GM18507 (cell line): ENCODE measurements at regions not wholly inside any gene's neighbourhood (a gene's known extent, or its start where the extent isn't known, plus 50 kb on each side); places are given as distances from the start of the nearest gene placed in this dataset.

Source experiments
- DNase-seq: peaks from one replicate; pipeline ENCODE4 v3.0.0; 2011; ENCODE audit warnings: low read depth; ENCODE audit not compliant: insufficient read length; ENCODE audit errors: extremely low spot score
- FAIRE-seq: peaks from 2 replicates; lab custom pipeline; 2011; peaks lifted over from hg19 to GRCh38; lab: Jason Lieb, UNC

- no peak for FAIRE-seq
- no peak for DNase-seq
Observed at GRCh38 chr12:59839514-59839913, 243.7 kb downstream of the SLC16A7 start.

- FAIRE-seq (no peak), DNase-seq (no peak)
Observed at GRCh38 chr12:59843260-59843843, 247.5 kb downstream of the SLC16A7 start.

- no peak for FAIRE-seq
- no peak for DNase-seq
Observed at GRCh38 chr12:59844750-59845149, 248.9 kb downstream of the SLC16A7 start.

GRCh38 chr12:59845293-59845692 lies 249.5 kb downstream of the SLC16A7 start:
- DNase-seq (no peak), FAIRE-seq (no peak)

GRCh38 chr12:59847127-59847526 lies 251.3 kb downstream of the SLC16A7 start:
- FAIRE-seq, result no peak
- no peak for DNase-seq

- DNase-seq (no peak), FAIRE-seq (no peak)
Observed at GRCh38 chr12:59850268-59850667, 254.4 kb downstream of the SLC16A7 start.

- DNase-seq (no peak), FAIRE-seq (no peak)
Observed at GRCh38 chr12:59858508-59859170, 262.8 kb downstream of the SLC16A7 start.

- FAIRE-seq (no peak), DNase-seq (no peak)
Observed at GRCh38 chr12:59859171-59859510, 263.3 kb downstream of the SLC16A7 start.

- FAIRE-seq, result no peak
- DNase-seq, result no peak
Observed at GRCh38 chr12:59861635-59862034, 265.8 kb downstream of the SLC16A7 start.

GRCh38 chr12:59867055-59867454 lies 271.2 kb downstream of the SLC16A7 start:
- no peak for FAIRE-seq
- no peak for DNase-seq

GRCh38 chr12:59867689-59868088 lies 271.9 kb downstream of the SLC16A7 start:
- FAIRE-seq (no peak), DNase-seq (no peak)

GRCh38 chr12:59871779-59872178 lies 275.9 kb downstream of the SLC16A7 start:
- FAIRE-seq (no peak), DNase-seq (no peak)

GRCh38 chr12:59873136-59873535 lies 277.3 kb downstream of the SLC16A7 start:
- no peak for DNase-seq
- no peak for FAIRE-seq

GRCh38 chr12:59874781-59875180 lies 279.0 kb downstream of the SLC16A7 start:
- FAIRE-seq (no peak), DNase-seq (no peak)

GRCh38 chr12:59886131-59886733 lies 290.4 kb downstream of the SLC16A7 start:
- FAIRE-seq, result no peak

GRCh38 chr12:59887178-59887577 lies 291.3 kb downstream of the SLC16A7 start:
- FAIRE-seq (no peak), DNase-seq (no peak)

More at GRCh38 chr12:59886131-59886733, 290.4 kb downstream of the SLC16A7 start:
- no peak for DNase-seq

GRCh38 chr12:59890896-59891579 lies 295.2 kb downstream of the SLC16A7 start:
- FAIRE-seq, result no peak
- no peak for DNase-seq

- no peak for FAIRE-seq
- DNase-seq, result no peak
Observed at GRCh38 chr12:59895166-59895775, 299.4 kb downstream of the SLC16A7 start.

GRCh38 chr12:59904874-59905521 lies 309.2 kb downstream of the SLC16A7 start:
- no peak for DNase-seq

GRCh38 chr12:59911516-59911915 lies 315.7 kb downstream of the SLC16A7 start:
- no peak for DNase-seq
- no peak for FAIRE-seq

More at GRCh38 chr12:59904874-59905521, 309.2 kb downstream of the SLC16A7 start:
- FAIRE-seq, result no peak
